Fibroblast of pulmonary artery (primary cell): ENCODE measurements at regions not wholly inside any gene's neighbourhood (a gene's known extent, or its start where the extent isn't known, plus 50 kb on each side); places are given as distances from the start of the nearest gene placed in this dataset.

Experiments used
- DNase-seq: peaks from one replicate; pipeline ENCODE4 v3.0.0-alpha.2; 2010; ENCODE audit warnings: low read depth
- H3K4me3 ChIP-seq: replicated peaks from 2 replicates; pipeline ENCODE4 v1.5.1; 2011; ENCODE audit warnings: low read depth, mild to moderate bottlenecking, control low read depth, low read length, moderate library complexity
- CTCF ChIP-seq: IDR thresholded peaks from 2 replicates; pipeline ENCODE4 v1.5.1; 2011; ENCODE audit warnings: mild to moderate bottlenecking, control low read depth, low read length, inconsistent platforms; ENCODE audit errors: missing control alignments

GRCh38 chr14:38090506-38090905, 117.2 kb upstream of the SSTR1 start:
- TF ChIP-seq CTCF, result no peak
- DNase-seq, result no peak
- H3K4me3 ChIP-seq, result no peak overlapping the region

GRCh38 chr14:38098074-38098836, 109.4 kb upstream of the SSTR1 start:
- DNase-seq, result peak; percentile 50
- TF ChIP-seq CTCF, result no peak
- no peak overlapping the region for H3K4me3 ChIP-seq

DNA sequence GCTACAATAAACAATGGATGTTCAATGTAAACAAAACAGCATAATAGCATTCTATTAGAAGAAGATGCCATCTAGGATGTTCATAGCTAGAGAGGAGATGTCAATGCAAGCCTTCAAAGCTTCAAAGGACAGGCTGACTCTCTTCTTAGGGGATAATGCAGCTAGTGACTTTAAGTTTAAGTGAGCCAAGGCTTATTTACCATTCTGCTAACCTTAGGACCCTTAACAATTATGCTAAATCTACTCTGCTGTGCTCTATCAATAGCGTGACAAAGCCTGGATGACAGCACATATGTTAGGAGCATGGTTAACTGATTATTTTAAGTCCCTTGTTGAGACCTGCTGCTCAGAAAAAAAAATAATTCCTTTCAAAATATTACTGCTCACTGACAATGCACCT, 106.0 kb upstream of the SSTR1 start:
- no peak overlapping the region for H3K4me3 ChIP-seq
- no peak for DNase-seq
- no peak for TF ChIP-seq CTCF

DNA sequence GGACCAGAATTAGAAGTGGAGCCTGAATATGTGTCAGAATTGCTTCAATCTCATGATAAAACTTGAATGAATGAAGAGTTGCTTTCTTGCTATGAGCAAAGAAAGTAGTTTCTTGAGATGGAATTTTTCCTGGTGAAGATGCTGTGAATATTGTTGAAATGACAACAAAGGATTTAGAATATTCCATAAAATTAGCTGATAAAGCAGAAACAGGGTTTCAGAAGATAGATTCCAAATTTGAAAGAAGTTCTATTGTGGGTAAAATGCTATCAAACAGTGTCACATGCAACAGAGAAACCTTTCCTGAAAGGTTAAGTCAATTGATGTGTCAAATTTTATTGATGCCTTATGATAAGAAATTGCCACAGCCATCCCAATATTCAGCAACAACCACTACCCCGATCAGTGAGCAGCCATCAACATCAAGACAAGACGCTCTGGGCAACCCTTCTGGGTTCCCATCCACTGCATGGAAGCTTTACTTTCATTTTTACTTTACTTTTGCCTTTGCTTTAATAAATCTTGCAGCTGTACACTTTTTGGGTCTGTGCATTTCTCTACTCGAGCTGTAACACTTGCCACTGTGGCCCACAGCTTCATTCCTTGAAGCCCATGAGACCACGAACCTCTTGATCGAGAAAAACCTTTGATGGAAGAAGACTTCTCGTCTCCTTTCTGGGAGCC, 104.0 kb upstream of the SSTR1 start:
- DNase-seq, result no peak
- TF ChIP-seq CTCF, result no peak
- no peak overlapping the region for H3K4me3 ChIP-seq

GRCh38 chr14:38105106-38105702, 102.5 kb upstream of the SSTR1 start:
- TF ChIP-seq CTCF, result no peak
- no peak for DNase-seq
- no peak overlapping the region for H3K4me3 ChIP-seq

DNA sequence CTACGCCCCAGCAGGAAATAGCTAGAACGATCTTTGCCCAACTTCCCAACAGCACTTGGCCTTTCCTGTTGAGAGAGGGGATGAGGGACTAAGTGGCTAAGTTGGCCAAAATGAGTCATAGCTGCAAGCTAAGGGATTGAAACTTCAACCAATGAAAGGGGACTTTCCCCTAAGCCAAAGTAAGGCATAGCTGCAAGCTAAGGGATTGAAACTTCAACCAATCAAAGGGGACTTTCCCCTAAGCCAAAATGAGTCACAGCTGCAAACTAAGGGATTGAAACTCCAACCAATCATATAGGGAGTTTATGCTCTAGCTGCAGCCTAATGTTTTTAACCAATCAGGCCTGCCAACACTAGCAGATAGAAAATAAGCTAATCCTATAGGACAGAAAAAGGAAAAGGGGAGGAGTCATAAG, 100.5 kb upstream of the SSTR1 start:
- TF ChIP-seq CTCF, result no peak
- H3K4me3 ChIP-seq, result no peak overlapping the region
- DNase-seq, result no peak

DNA sequence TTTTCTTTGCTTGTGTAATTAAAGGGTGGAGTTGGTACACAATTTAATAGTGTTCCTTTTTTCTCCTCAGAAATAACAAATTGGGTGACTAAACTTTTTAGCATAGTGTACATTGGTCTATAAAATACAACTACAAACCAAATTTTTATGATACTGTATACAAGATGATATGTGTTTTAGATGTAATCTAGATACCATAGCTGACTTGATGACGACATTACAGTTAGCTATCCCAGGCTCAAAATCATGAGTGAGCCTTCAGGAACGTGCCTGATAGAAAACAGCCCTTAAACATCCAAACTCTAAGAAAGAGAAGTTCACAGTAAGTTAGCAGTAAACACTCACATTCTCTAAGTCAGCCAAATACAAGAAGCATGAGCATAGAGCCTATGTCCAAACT, 99.0 kb upstream of the SSTR1 start:
- no peak overlapping the region for H3K4me3 ChIP-seq
- DNase-seq, result peak; percentile 24
- no peak for TF ChIP-seq CTCF
